ENCODE measurements at regions not wholly inside any gene's neighbourhood (a gene's known extent, or its start where the extent isn't known, plus 50 kb on each side); places are given as distances from the start of the nearest gene placed in this dataset.

- ATAC-seq (ENCODE audit: insufficient read depth, low read depth) = no peak
- Histone ChIP-seq H3K9me3 (ENCODE audit: insufficient read depth, low read length, severe bottlenecking) (no peaks in the 10 kb centered on the region), H3K79me2 (ENCODE audit: insufficient read depth, low read length) (no peaks in the 10 kb centered on the region), H3K9ac (ENCODE audit: low read depth, low read length) (no peak overlapping the region), H4K20me1 (ENCODE audit: insufficient read depth, low read length) (no peaks in the 10 kb centered on the region), H3K4me1 (ENCODE audit: insufficient read depth, low read length) (no peaks in the 10 kb centered on the region), H3K4me2 (ENCODE audit: insufficient read depth, low read length) (no peak overlapping the region), H3K27me3 (ENCODE audit: insufficient read depth, low read length, poor library complexity) (no peaks in the 10 kb centered on the region), H3K4me3 (ENCODE audit: low read depth in 1 of 2, low read length in 2 of 2) (no peak overlapping the region), H3K27ac (ENCODE audit: low read length) (no peak overlapping the region), H3K36me3 (ENCODE audit: insufficient read depth, low read length) (no peaks in the 10 kb centered on the region), H2AFZ (ENCODE audit: low read depth, low read length) (no peak overlapping the region)
- DNase-seq = no peak
- TF ChIP-seq, protein P1, sequence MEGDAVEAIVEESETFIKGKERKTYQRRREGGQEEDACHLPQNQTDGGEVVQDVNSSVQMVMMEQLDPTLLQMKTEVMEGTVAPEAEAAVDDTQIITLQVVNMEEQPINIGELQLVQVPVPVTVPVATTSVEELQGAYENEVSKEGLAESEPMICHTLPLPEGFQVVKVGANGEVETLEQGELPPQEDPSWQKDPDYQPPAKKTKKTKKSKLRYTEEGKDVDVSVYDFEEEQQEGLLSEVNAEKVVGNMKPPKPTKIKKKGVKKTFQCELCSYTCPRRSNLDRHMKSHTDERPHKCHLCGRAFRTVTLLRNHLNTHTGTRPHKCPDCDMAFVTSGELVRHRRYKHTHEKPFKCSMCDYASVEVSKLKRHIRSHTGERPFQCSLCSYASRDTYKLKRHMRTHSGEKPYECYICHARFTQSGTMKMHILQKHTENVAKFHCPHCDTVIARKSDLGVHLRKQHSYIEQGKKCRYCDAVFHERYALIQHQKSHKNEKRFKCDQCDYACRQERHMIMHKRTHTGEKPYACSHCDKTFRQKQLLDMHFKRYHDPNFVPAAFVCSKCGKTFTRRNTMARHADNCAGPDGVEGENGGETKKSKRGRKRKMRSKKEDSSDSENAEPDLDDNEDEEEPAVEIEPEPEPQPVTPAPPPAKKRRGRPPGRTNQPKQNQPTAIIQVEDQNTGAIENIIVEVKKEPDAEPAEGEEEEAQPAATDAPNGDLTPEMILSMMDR (IDR thresholded peaks at IDR 0.05; ENCODE audit: borderline replicate concordance, extremely low read depth, low read length, poor library complexity, severe bottlenecking) = no peak
- TF ChIP-seq EZH2 (IDR thresholded peaks at IDR 0.05; ENCODE audit: borderline replicate concordance, low read depth, low read length, severe bottlenecking) = no peak
Measured at GRCh38 chr14:56044196-56044595, 74.0 kb upstream of the PELI2 start.

GRCh38 chr14:56046546-56046945 is 71.7 kb upstream of the PELI2 start:
- ATAC-seq (ENCODE audit: insufficient read depth, low read depth) = no peak
- Histone ChIP-seq H3K27me3 (ENCODE audit: insufficient read depth, low read length, poor library complexity) (no peaks in the 10 kb centered on the region), H3K9ac (ENCODE audit: low read depth, low read length) (no peak overlapping the region), H3K4me1 (ENCODE audit: insufficient read depth, low read length) (no peaks in the 10 kb centered on the region), H3K4me2 (ENCODE audit: insufficient read depth, low read length) (no peak overlapping the region), H4K20me1 (ENCODE audit: insufficient read depth, low read length) (no peaks in the 10 kb centered on the region), H3K27ac (ENCODE audit: low read length) (no peak overlapping the region), H2AFZ (ENCODE audit: low read depth, low read length) (no peak overlapping the region), H3K9me3 (ENCODE audit: insufficient read depth, low read length, severe bottlenecking) (no peaks in the 10 kb centered on the region), H3K36me3 (ENCODE audit: insufficient read depth, low read length) (no peaks in the 10 kb centered on the region), H3K4me3 (ENCODE audit: low read depth in 1 of 2, low read length in 2 of 2) (no peak overlapping the region), H3K79me2 (ENCODE audit: insufficient read depth, low read length) (no peaks in the 10 kb centered on the region)
- TF ChIP-seq, protein P1 (IDR thresholded peaks at IDR 0.05; ENCODE audit: borderline replicate concordance, extremely low read depth, low read length, poor library complexity, severe bottlenecking) = no peak
- TF ChIP-seq EZH2 (IDR thresholded peaks at IDR 0.05; ENCODE audit: borderline replicate concordance, low read depth, low read length, severe bottlenecking) = no peak
- no peak for DNase-seq

GRCh38 chr14:56046996-56047395 is 71.2 kb upstream of the PELI2 start:
- Histone ChIP-seq H3K27ac (ENCODE audit: low read length) (no peak overlapping the region), H3K36me3 (ENCODE audit: insufficient read depth, low read length) (no peaks in the 10 kb centered on the region), H3K9me3 (ENCODE audit: insufficient read depth, low read length, severe bottlenecking) (no peaks in the 10 kb centered on the region), H2AFZ (ENCODE audit: low read depth, low read length) (no peak overlapping the region), H3K9ac (ENCODE audit: low read depth, low read length) (no peak overlapping the region), H3K4me2 (ENCODE audit: insufficient read depth, low read length) (no peak overlapping the region), H3K27me3 (ENCODE audit: insufficient read depth, low read length, poor library complexity) (no peaks in the 10 kb centered on the region), H3K4me1 (ENCODE audit: insufficient read depth, low read length) (no peaks in the 10 kb centered on the region), H3K79me2 (ENCODE audit: insufficient read depth, low read length) (no peaks in the 10 kb centered on the region), H4K20me1 (ENCODE audit: insufficient read depth, low read length) (no peaks in the 10 kb centered on the region), H3K4me3 (ENCODE audit: low read depth in 1 of 2, low read length in 2 of 2) (no peak overlapping the region)
- DNase-seq = no peak
- ATAC-seq (ENCODE audit: insufficient read depth, low read depth) = no peak
- no peak for TF ChIP-seq EZH2 (IDR thresholded peaks at IDR 0.05; ENCODE audit: borderline replicate concordance, low read depth, low read length, severe bottlenecking)
- TF ChIP-seq, protein P1 (IDR thresholded peaks at IDR 0.05; ENCODE audit: borderline replicate concordance, extremely low read depth, low read length, poor library complexity, severe bottlenecking) = no peak

DNA sequence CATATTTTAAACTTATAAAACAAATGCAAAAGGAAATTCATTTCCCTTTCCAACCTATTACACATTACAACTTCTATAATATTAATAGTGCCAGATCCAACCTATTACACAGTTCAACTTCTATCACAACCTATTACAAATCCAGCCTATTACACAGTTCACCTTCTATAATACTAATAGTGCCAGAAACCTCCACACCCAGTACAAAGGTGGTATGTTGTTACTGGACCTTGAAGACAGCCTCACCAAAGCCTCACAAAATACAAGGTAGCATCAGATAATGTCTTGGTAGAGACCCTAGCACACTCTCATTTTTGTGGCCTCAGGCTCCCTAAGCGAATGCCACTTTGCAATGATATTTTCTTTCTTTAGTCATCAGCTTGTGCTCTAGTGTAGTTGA is 68.7 kb upstream of the PELI2 start:
- H3K27me3 ChIP-seq (ENCODE audit: insufficient read depth, low read length, poor library complexity) = no peaks in the 10 kb centered on the region
- TF ChIP-seq, protein P1 (IDR thresholded peaks at IDR 0.05; ENCODE audit: borderline replicate concordance, extremely low read depth, low read length, poor library complexity, severe bottlenecking) = no peak
- no peak for TF ChIP-seq EZH2 (IDR thresholded peaks at IDR 0.05; ENCODE audit: borderline replicate concordance, low read depth, low read length, severe bottlenecking)
- no peak overlapping the region for H2AFZ ChIP-seq (ENCODE audit: low read depth, low read length)
- H3K9ac ChIP-seq (ENCODE audit: low read depth, low read length) = no peak overlapping the region
- H3K9me3 ChIP-seq (ENCODE audit: insufficient read depth, low read length, severe bottlenecking) = no peaks in the 10 kb centered on the region
- no peak overlapping the region for H3K4me2 ChIP-seq (ENCODE audit: insufficient read depth, low read length)
- DNase-seq (no peak), ATAC-seq (ENCODE audit: insufficient read depth, low read depth) (no peak)
- H4K20me1 ChIP-seq (ENCODE audit: insufficient read depth, low read length) = no peaks in the 10 kb centered on the region
- H3K4me3 ChIP-seq (ENCODE audit: low read depth in 1 of 2, low read length in 2 of 2) = no peak overlapping the region
- no peaks in the 10 kb centered on the region for H3K79me2 ChIP-seq (ENCODE audit: insufficient read depth, low read length)
- H3K36me3 ChIP-seq (ENCODE audit: insufficient read depth, low read length) = no peaks in the 10 kb centered on the region
- no peaks in the 10 kb centered on the region for H3K4me1 ChIP-seq (ENCODE audit: insufficient read depth, low read length)
- H3K27ac ChIP-seq (ENCODE audit: low read length) = no peak overlapping the region

Measured in DND-41 (cell line).